GM12878 (cell line): ENCODE measurements at regions not wholly inside any gene's neighbourhood (a gene's known extent, or its start where the extent isn't known, plus 50 kb on each side); places are given as distances from the start of the nearest gene placed in this dataset.

Source experiments
- ATAC-seq: fragments of 200-7000 bp; cut with Tn5 transposase; 3 replicates; pipeline ENCODE4 v1.9.1; 2020; ENCODE audit warnings: mild to moderate bottlenecking, moderate library complexity
- BruUV-seq: library from RNA; stranded (reverse); fragments of 400-500 nt; replicated peaks from 2 replicates; lab custom pipeline; 2021; lab: Mats Ljungman, UMichigan
- CTCF ChIA-PET: fragments of 300-600 bp; sonication (Branson Sonifier 250); formaldehyde crosslinking; extraction: SDS; loops from one replicate; lab custom pipeline; 2021; ENCODE audit warnings: inconsistent platforms; lab: Yijun Ruan, JAX
- POLR2A ChIA-PET: fragments of 350-600 bp; formaldehyde crosslinking; extraction: SDS; loops from one replicate; lab custom pipeline; 2021; ENCODE audit warnings: inconsistent platforms; lab: Charles Lee
- RAD21 ChIA-PET: fragments of 300-600 bp; sonication (Branson Sonifier 250); formaldehyde crosslinking; loops from one replicate; lab custom pipeline; 2023; ENCODE audit warnings: antibody characterized with exemption; ENCODE audit not compliant: unreplicated experiment; lab: Charles Lee
- SMC1A ChIA-PET: fragments of 300-600 bp; sonication (Branson Sonifier 250); formaldehyde crosslinking; loops from one replicate; lab custom pipeline; 2023; ENCODE audit not compliant: unreplicated experiment, uncharacterized antibody; lab: Charles Lee
- DNase-seq: peaks from one replicate; pipeline ENCODE4 v3.0.0-alpha.2; 2011; ENCODE audit warnings: low read depth, low spot score
- FAIRE-seq: peaks from 3 replicates; lab custom pipeline; 2011; peaks lifted over from hg19 to GRCh38; lab: Jason Lieb, UNC
- H2AFZ ChIP-seq: 2 replicates; pipeline ENCODE4 v1.6.0; 2011; ENCODE audit warnings: low read depth, low read length, control low read depth; ENCODE audit not compliant: control insufficient read depth
- H3K27ac ChIP-seq: 2 replicates; pipeline ENCODE4 v1.5.1; 2011; ENCODE audit warnings: control low read depth; ENCODE audit not compliant: control insufficient read depth, insufficient read depth
- H3K27me3 ChIP-seq, 2 experiments: replicated peaks in 1 of 2; 2 replicates each; pipeline versions ENCODE4 v1.6.0 to v1.6.1; 2011; ENCODE audit warnings: low read length in 1 of 2; ENCODE audit not compliant: control insufficient read depth in 2 of 2, insufficient read depth in 2 of 2
- H3K36me3 ChIP-seq, 2 experiments: 2 replicates each; pipeline ENCODE4 v1.5.1; 2011; ENCODE audit warnings: low read length in 1 of 2; ENCODE audit not compliant: control insufficient read depth in 2 of 2, insufficient read depth in 2 of 2
- H3K4me1 ChIP-seq: 2 replicates; pipeline ENCODE4 v1.6.1; 2011; ENCODE audit warnings: mild to moderate bottlenecking, low read length, moderate library complexity, mixed read lengths; ENCODE audit not compliant: control insufficient read depth, insufficient read depth
- H3K4me2 ChIP-seq: 2 replicates; pipeline ENCODE4 v1.6.0; 2011; ENCODE audit warnings: control low read depth; ENCODE audit not compliant: control insufficient read depth, insufficient read depth
- H3K4me3 ChIP-seq: fragments of 200-600 bp; sonication (generic); 2 replicates; pipeline ENCODE4 v1.5.1; 2016
- H3K79me2 ChIP-seq: 2 replicates; pipeline ENCODE4 v1.6.0; 2011; ENCODE audit warnings: low read length; ENCODE audit not compliant: control insufficient read depth, insufficient read depth
- H3K9ac ChIP-seq: 2 replicates; pipeline ENCODE4 v1.8.0; 2011; ENCODE audit warnings: low read length, control low read depth, mixed read lengths; ENCODE audit not compliant: control insufficient read depth, insufficient read depth
- H3K9me3 ChIP-seq: replicated peaks from 3 replicates; pipeline ENCODE4 v1.5.1; 2011; ENCODE audit warnings: mild to moderate bottlenecking, low read length; ENCODE audit not compliant: control insufficient read depth, insufficient read depth
- H4K20me1 ChIP-seq: 2 replicates; pipeline ENCODE4 v1.6.0; 2011; ENCODE audit not compliant: control insufficient read depth, insufficient read depth
- BRCA1 ChIP-seq: IDR thresholded peaks from 2 replicates; pipeline ENCODE4 v1.6.1; 2011; ENCODE audit warnings: low read depth, low read length, improper control_type of control experiment
- CEBPB ChIP-seq, 2 experiments: fragments of 150-350 bp in 1 of 2; IDR thresholded peaks; 2 replicates each; pipeline ENCODE4 v1.6.1; 2012 to 2014; ENCODE audit warnings: low read depth in 2 of 2, low read length in 2 of 2, borderline replicate concordance in 1 of 2, inconsistent platforms in 1 of 2
- LARP7 ChIP-seq: fragments of 450-650 bp; IDR thresholded peaks from 2 replicates; pipeline ENCODE4 v1.6.1; 2017; ENCODE audit warnings: mild to moderate bottlenecking
- SIX5 ChIP-seq: IDR thresholded peaks from 2 replicates; pipeline ENCODE4 v1.6.1; 2011; ENCODE audit warnings: mild to moderate bottlenecking, low read depth, low read length, moderate library complexity; ENCODE audit not compliant: severe bottlenecking
- SUZ12 ChIP-seq: fragments of 200-600 bp; sonication (generic); IDR thresholded peaks from one replicate; pipeline ENCODE4 v1.6.1; 2018; ENCODE audit warnings: antibody characterized with exemption, mild to moderate bottlenecking; ENCODE audit not compliant: unreplicated experiment
- ZNF217 ChIP-seq: fragments of 450-650 bp; IDR thresholded peaks from 2 replicates; pipeline ENCODE4 v1.6.1; 2017; ENCODE audit warnings: antibody characterized with exemption, mild to moderate bottlenecking
- ZNF384 ChIP-seq: IDR thresholded peaks from 2 replicates; pipeline ENCODE4 v1.6.1; 2012; ENCODE audit warnings: low read depth, mild to moderate bottlenecking, low read length, improper control_type of control experiment, borderline replicate concordance
- ZSCAN29 ChIP-seq: fragments of 450-650 bp; IDR thresholded peaks from 2 replicates; pipeline ENCODE4 v1.6.1; 2017; ENCODE audit warnings: mild to moderate bottlenecking, moderate library complexity
- WGBS: methylation state at CpG from one replicate; pipeline ENCODE4 v1.1.6; 2016; ENCODE audit warnings: low lambda C conversion rate; ENCODE audit not compliant: insufficient replicate concordance, insufficient coverage; ENCODE audit errors: missing lambda C conversion rate; 5-methylcytosine and 5-hydroxymethylcytosine counted together
- in situ Hi-C: fragments of 300-500 bp; cut with MboI; formaldehyde crosslinking; loops from 9 replicates; pipeline ENCODE4 v1.14.3; 2018; ENCODE audit warnings: mixed read lengths
- intact Hi-C: fragments of 100-400 bp; cut with micrococcal nuclease; formaldehyde crosslinking; loops from one replicate; pipeline ENCODE4 v1.14.2; 2022; ENCODE audit not compliant: unreplicated experiment

DNA sequence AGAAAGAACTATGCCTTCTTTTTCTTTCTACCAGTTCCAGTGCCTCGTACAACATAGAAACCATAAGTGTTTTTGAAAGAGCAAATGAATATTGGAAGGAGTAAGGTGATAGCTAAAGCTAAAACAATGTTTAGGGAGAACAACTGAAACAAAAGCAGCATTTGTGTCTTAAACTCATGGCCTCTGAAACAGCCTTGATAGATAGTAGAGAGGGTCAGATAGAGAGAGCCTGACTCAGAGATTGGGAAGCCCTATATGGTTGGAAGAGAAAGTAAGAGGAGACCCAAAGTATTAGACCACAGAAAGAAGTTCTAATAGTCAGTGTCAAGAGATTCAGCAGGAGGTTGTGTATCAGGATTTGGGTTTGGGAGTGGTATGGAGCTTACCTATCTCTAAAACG is 79.6 kb upstream of the IFNG-AS1 start:
- Histone ChIP-seq H3K27me3 (no peaks in the 10 kb centered on the region), H4K20me1 (no peaks in the 10 kb centered on the region), H3K4me1 (no peaks in the 10 kb centered on the region), H3K4me3 (no peak overlapping the region), H3K9me3 (no peaks in the 10 kb centered on the region), H3K36me3 (no peaks in the 10 kb centered on the region), H3K27ac (no peak overlapping the region), H3K79me2 (no peaks in the 10 kb centered on the region), H2AFZ (no peak overlapping the region), H3K9ac (no peak overlapping the region), H3K4me2 (no peak overlapping the region)
- ATAC-seq (no peak), DNase-seq (no peak), FAIRE-seq (no peak)
- POLR2A ChIA-PET = no interaction called here
- SMC1A ChIA-PET = interaction anchor here (1.4 kb wide), 1 partner anchor 13 kb away, joined by 4 read pairs; no protein-coding TSS in a partner anchor
- RAD21 ChIA-PET = no interaction called here
- CTCF ChIA-PET = interaction anchor here (0.6 to 1.3 kb wide), 5 partner anchors 33 to 1176 kb away, joined by 3 to 4 read pairs (median 3); no protein-coding TSS in a partner anchor
- BruUV-seq = no TSS peak
- WGBS = 0% methylated on average over 2 of the region's 2 CpGs
- in situ Hi-C loops = no loop called here
- no peak for TF ChIP-seq LARP7
- no peak for TF ChIP-seq ZNF384
- TF ChIP-seq CEBPB (IDR thresholded peaks at IDR 0.05; ENCODE audit: borderline replicate concordance in 1 of 2, low read depth in 2 of 2, low read length in 2 of 2) = no peak
- no peak for TF ChIP-seq ZSCAN29
- no peak for TF ChIP-seq ZNF217
- TF ChIP-seq BRCA1 = no peak
- no peak for TF ChIP-seq SIX5
- TF ChIP-seq SUZ12 = no peak
- TF ChIP-seq, all 136 proteins: peak for 0
- intact Hi-C loops = no loop called here
